HG03175 (cell line): ENCODE measurements at regions not wholly inside any gene's neighbourhood (a gene's known extent, or its start where the extent isn't known, plus 50 kb on each side); places are given as distances from the start of the nearest gene placed in this dataset.
A peak's percentile ranks its signal among the peaks of the same experiment; 100 is the strongest.

ENCODE experiments used
- ATAC-seq: cut with Tn5 transposase; IDR thresholded peaks from one replicate; pipeline ENCODE4 v1.9.1; 2021; ENCODE audit warnings: mild to moderate bottlenecking, moderate library complexity; ENCODE audit not compliant: unreplicated experiment

GRCh38 chr6:41449399-41450245 lies 96.6 kb upstream of the FOXP4 start:
- no peak for ATAC-seq

- no peak for ATAC-seq
These were observed 95.6 kb upstream of the FOXP4 start for GRCh38 chr6:41450581-41450980.

- no peak for ATAC-seq
These were observed 95.1 kb upstream of the FOXP4 start for GRCh38 chr6:41451039-41451438.

GRCh38 chr6:41451515-41452163 lies 94.5 kb upstream of the FOXP4 start:
- ATAC-seq, result no peak

GRCh38 chr6:41452763-41453162 lies 93.4 kb upstream of the FOXP4 start:
- no peak for ATAC-seq

GRCh38 chr6:41453244-41453643 lies 92.9 kb upstream of the FOXP4 start:
- ATAC-seq, result no peak

- ATAC-seq, result no peak
These were observed 91.9 kb upstream of the FOXP4 start for GRCh38 chr6:41454189-41454789.

GRCh38 chr6:41455410-41455809 lies 90.8 kb upstream of the FOXP4 start:
- ATAC-seq, result no peak

- ATAC-seq, result no peak
These were observed 90.4 kb upstream of the FOXP4 start for GRCh38 chr6:41455818-41456217.

GRCh38 chr6:41457303-41457670 lies 88.9 kb upstream of the FOXP4 start:
- no peak for ATAC-seq

GRCh38 chr6:41459738-41460137 lies 86.4 kb upstream of the FOXP4 start:
- ATAC-seq, result no peak

- no peak for ATAC-seq
These were observed 85.3 kb upstream of the FOXP4 start for GRCh38 chr6:41460742-41461336.

GRCh38 chr6:41462033-41462432 lies 84.1 kb upstream of the FOXP4 start:
- ATAC-seq, result no peak

GRCh38 chr6:41463062-41463930 lies 82.9 kb upstream of the FOXP4 start:
- ATAC-seq, result peak; percentile 58

- ATAC-seq, result no peak
These were observed 82.2 kb upstream of the FOXP4 start for GRCh38 chr6:41464019-41464418.

GRCh38 chr6:41464481-41464880 lies 81.7 kb upstream of the FOXP4 start:
- no peak for ATAC-seq

GRCh38 chr6:41466437-41466990 lies 79.7 kb upstream of the FOXP4 start:
- no peak for ATAC-seq

- no peak for ATAC-seq
These were observed 79.1 kb upstream of the FOXP4 start for GRCh38 chr6:41467061-41467460.

- no peak for ATAC-seq
These were observed 78.4 kb upstream of the FOXP4 start for GRCh38 chr6:41467627-41468404.
